A549 (cell line): ENCODE measurements at regions not wholly inside any gene's neighbourhood (a gene's known extent, or its start where the extent isn't known, plus 50 kb on each side); places are given as distances from the start of the nearest gene placed in this dataset.

ENCODE experiments used
- ATAC-seq, 2 experiments: fragments of 200-7000 bp in 1 of 2; fragments of >200 bp in 1 of 2; cut with Nextera tagmentation in 1 of 2; cut with Tn5 transposase in 1 of 2; 3 replicates each; pipeline versions ENCODE4 v1.8.0 to v1.9.1; 2018 to 2020; ENCODE audit warnings: mild to moderate bottlenecking in 1 of 2, moderate library complexity in 1 of 2
- CTCF ChIA-PET: fragments of 300-600 bp; sonication (Branson Sonifier 250); formaldehyde crosslinking; extraction: SDS; loops from one replicate; lab custom pipeline; 2021; ENCODE audit warnings: antibody characterized with exemption, inconsistent platforms; lab: Yijun Ruan, JAX
- POLR2A ChIA-PET: fragments of 350-600 bp; formaldehyde crosslinking; extraction: SDS; loops from one replicate; lab custom pipeline; 2021; ENCODE audit warnings: antibody characterized with exemption, inconsistent platforms; lab: Yijun Ruan, JAX
- DNase-seq, 2 experiments: peaks; one replicate each; pipeline versions ENCODE4 v3.0.0 to v3.0.0-alpha.2; 2011 to 2016; ENCODE audit warnings: low read depth in 1 of 2, low spot score in 1 of 2
- FAIRE-seq: peaks from 2 replicates; lab custom pipeline; 2011; peaks lifted over from hg19 to GRCh38; lab: Jason Lieb, UNC
- H3K27ac ChIP-seq, 2 experiments: fragments of >200 bp; sonication (Bioruptor Twin); formaldehyde crosslinking; 3 replicates each; pipeline ENCODE4 v1.5.1; 2016 to 2017
- H3K4me1 ChIP-seq: fragments of >200 bp; sonication (Bioruptor Twin); formaldehyde crosslinking; 3 replicates; pipeline ENCODE4 v1.6.1; 2016
- H3K4me2 ChIP-seq: fragments of >200 bp; sonication (Bioruptor Twin); formaldehyde crosslinking; 3 replicates; pipeline ENCODE4 v1.6.1; 2016
- H3K4me3 ChIP-seq: fragments of >200 bp; sonication (Bioruptor Twin); formaldehyde crosslinking; 3 replicates; pipeline ENCODE4 v1.5.1; 2016
- H3K9me3 ChIP-seq: fragments of >200 bp; sonication (Bioruptor Twin); formaldehyde crosslinking; 3 replicates; pipeline ENCODE4 v1.6.1; 2016
- CEBPB ChIP-seq, 2 experiments: fragments of >200 bp in 1 of 2; sonication (Bioruptor Twin) in 1 of 2; formaldehyde crosslinking in 1 of 2; IDR thresholded peaks; 2 replicates each; pipeline ENCODE4 v1.6.1; 2012 to 2016
- CHD2 ChIP-seq: fragments of 150-350 bp; IDR thresholded peaks from 2 replicates; pipeline ENCODE4 v1.6.1; 2014; ENCODE audit warnings: low read length; ENCODE audit not compliant: partially characterized antibody
- CHD4 ChIP-seq: fragments of 200-600 bp; sonication (generic); IDR thresholded peaks from 2 replicates; pipeline ENCODE4 v1.6.1; 2016; ENCODE audit warnings: antibody characterized with exemption, mild to moderate bottlenecking, borderline replicate concordance
- EHF ChIP-seq: fragments of 250-450 bp; sonication (Bioruptor Pico); IDR thresholded peaks from 2 replicates; pipeline ENCODE4 v1.5.0; 2020; ENCODE audit warnings: mild to moderate bottlenecking
- ESRRA ChIP-seq: fragments of 150-350 bp; IDR thresholded peaks from 2 replicates; pipeline ENCODE4 v1.6.1; 2014; ENCODE audit warnings: mild to moderate bottlenecking, low read length, borderline replicate concordance
- FOSB ChIP-seq: fragments of 250-450 bp; sonication (Bioruptor Pico); IDR thresholded peaks from 2 replicates; pipeline ENCODE4 v1.5.0; 2020; ENCODE audit warnings: mild to moderate bottlenecking, moderate library complexity
- FOXS1 ChIP-seq: fragments of 250-450 bp; sonication (Bioruptor Pico); IDR thresholded peaks from 2 replicates; pipeline ENCODE4 v1.5.0; 2020; ENCODE audit warnings: mild to moderate bottlenecking, moderate library complexity
- GATA3 ChIP-seq: IDR thresholded peaks from 2 replicates; pipeline ENCODE4 v1.6.1; 2012; ENCODE audit warnings: borderline replicate concordance
- HEYL ChIP-seq: fragments of 250-450 bp; sonication (Bioruptor Pico); IDR thresholded peaks from 2 replicates; pipeline ENCODE4 v1.8.0; 2021; ENCODE audit warnings: mild to moderate bottlenecking, moderate library complexity
- HOXB5 ChIP-seq: fragments of 250-450 bp; sonication (Bioruptor Pico); IDR thresholded peaks from 2 replicates; pipeline ENCODE4 v1.5.0; 2020; ENCODE audit warnings: mild to moderate bottlenecking, moderate library complexity
- JUN ChIP-seq, 2 experiments: fragments of >200 bp; sonication (Bioruptor Twin); formaldehyde crosslinking; IDR thresholded peaks; 2 replicates in 1 of 2; 3 replicates in 1 of 2; pipeline ENCODE4 v1.6.1; 2016 to 2017
- JUNB ChIP-seq: fragments of >200 bp; sonication (Bioruptor Twin); formaldehyde crosslinking; IDR thresholded peaks from 2 replicates; pipeline ENCODE4 v1.6.1; 2016
- NFE2L2 ChIP-seq: fragments of 150-350 bp; conservative IDR thresholded peaks from 2 replicates; pipeline ENCODE4 v1.6.1; 2014; ENCODE audit warnings: low read length
- RCOR1 ChIP-seq: fragments of 150-350 bp; IDR thresholded peaks from 2 replicates; pipeline ENCODE4 v1.6.1; 2014; ENCODE audit warnings: antibody characterized with exemption, low read length, low read depth
- RNF2 ChIP-seq: fragments of 200-600 bp; sonication (generic); IDR thresholded peaks from 2 replicates; pipeline ENCODE4 v1.6.1; 2016; ENCODE audit warnings: low read depth, mild to moderate bottlenecking, antibody characterized with exemption, moderate library complexity, borderline replicate concordance
- SMC3 ChIP-seq: fragments of >200 bp; sonication (Bioruptor Twin); formaldehyde crosslinking; IDR thresholded peaks from 3 replicates; pipeline ENCODE4 v1.6.1; 2018; ENCODE audit warnings: inconsistent platforms
- SREBF2 ChIP-seq: fragments of 450-650 bp; IDR thresholded peaks from 2 replicates; pipeline ENCODE4 v1.6.1; 2014; ENCODE audit warnings: mild to moderate bottlenecking, moderate library complexity
- TFCP2L1 ChIP-seq: fragments of 250-450 bp; sonication (Bioruptor Pico); IDR thresholded peaks from 2 replicates; pipeline ENCODE4 v1.5.0; 2021; ENCODE audit warnings: mild to moderate bottlenecking
- USF2 ChIP-seq: fragments of 450-650 bp; IDR thresholded peaks from 2 replicates; pipeline ENCODE4 v1.6.1; 2014; ENCODE audit warnings: antibody characterized with exemption
- ZNF302 ChIP-seq: fragments of 250-450 bp; sonication (Bioruptor Pico); IDR thresholded peaks from 2 replicates; pipeline ENCODE4 v1.9.0; 2021; ENCODE audit warnings: inconsistent platforms, mild to moderate bottlenecking, moderate library complexity
- WGBS: methylation state at CpG from one replicate; pipeline ENCODE4 v1.1.6; 2017; ENCODE audit errors: missing lambda C conversion rate; 5-methylcytosine and 5-hydroxymethylcytosine counted together
- TF ChIP-seq, protein P1 (sequence below): IDR thresholded peaks from 2 replicates; pipeline ENCODE4 v1.6.1; 2012
- TF ChIP-seq, protein P2 (sequence below): IDR thresholded peaks from 2 replicates; pipeline ENCODE4 v1.6.1; 2012; ENCODE audit warnings: low read depth, borderline replicate concordance
- TF ChIP-seq, protein P3 (sequence below): fragments of 250-450 bp; sonication (Bioruptor Pico); IDR thresholded peaks from 2 replicates; pipeline ENCODE4 v1.5.0; 2021; ENCODE audit warnings: mild to moderate bottlenecking, moderate library complexity, borderline replicate concordance

GRCh38 chr3:34361921-34362320 lies 563.5 kb downstream of the PDCD6IP start (continued):
- TF ChIP-seq JUNB (no peak), EHF (no peak), HEYL (CRISPR knock-in tag) (no peak), FOXS1 (no peak), RNF2 (no peak), CEBPB (IDR thresholded peaks at IDR 0.05) (no peak), HOXB5 (CRISPR knock-in tag) (no peak), ZNF302 (CRISPR knock-in tag) (no peak), SREBF2 (no peak)

- WGBS: 13% methylated on average over 5 of the region's 5 CpGs
- FAIRE-seq (no peak), ATAC-seq (no peak), DNase-seq (no peak)
- ChIA-PET POLR2A (no interaction called here), CTCF (interaction anchor here (0.9 to 1.1 kb wide), 2 partner anchors 86 to 101 kb away, joined by 3 to 4 read pairs; no protein-coding TSS in a partner anchor)
- H3K4me1 ChIP-seq: no peaks in the 10 kb centered on the region
- H3K9me3 ChIP-seq: no peaks in the 10 kb centered on the region
- no peak overlapping the region for H3K4me2 ChIP-seq
- no peak for TF ChIP-seq JUNB
- TF ChIP-seq, protein P1, sequence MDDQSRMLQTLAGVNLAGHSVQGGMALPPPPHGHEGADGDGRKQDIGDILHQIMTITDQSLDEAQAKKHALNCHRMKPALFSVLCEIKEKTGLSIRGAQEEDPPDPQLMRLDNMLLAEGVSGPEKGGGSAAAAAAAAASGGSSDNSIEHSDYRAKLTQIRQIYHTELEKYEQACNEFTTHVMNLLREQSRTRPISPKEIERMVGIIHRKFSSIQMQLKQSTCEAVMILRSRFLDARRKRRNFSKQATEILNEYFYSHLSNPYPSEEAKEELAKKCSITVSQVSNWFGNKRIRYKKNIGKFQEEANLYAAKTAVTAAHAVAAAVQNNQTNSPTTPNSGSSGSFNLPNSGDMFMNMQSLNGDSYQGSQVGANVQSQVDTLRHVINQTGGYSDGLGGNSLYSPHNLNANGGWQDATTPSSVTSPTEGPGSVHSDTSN: no peak
- TF ChIP-seq NFE2L2: no peak
- TF ChIP-seq, protein P2, sequence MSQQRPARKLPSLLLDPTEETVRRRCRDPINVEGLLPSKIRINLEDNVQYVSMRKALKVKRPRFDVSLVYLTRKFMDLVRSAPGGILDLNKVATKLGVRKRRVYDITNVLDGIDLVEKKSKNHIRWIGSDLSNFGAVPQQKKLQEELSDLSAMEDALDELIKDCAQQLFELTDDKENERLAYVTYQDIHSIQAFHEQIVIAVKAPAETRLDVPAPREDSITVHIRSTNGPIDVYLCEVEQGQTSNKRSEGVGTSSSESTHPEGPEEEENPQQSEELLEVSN: no peak
- TF ChIP-seq RNF2: no peak
- TF ChIP-seq CHD2: no peak
- TF ChIP-seq FOSB: no peak
- TF ChIP-seq TFCP2L1: no peak
- no peak for TF ChIP-seq CHD4
- TF ChIP-seq USF2: no peak
- TF ChIP-seq, protein P3, sequence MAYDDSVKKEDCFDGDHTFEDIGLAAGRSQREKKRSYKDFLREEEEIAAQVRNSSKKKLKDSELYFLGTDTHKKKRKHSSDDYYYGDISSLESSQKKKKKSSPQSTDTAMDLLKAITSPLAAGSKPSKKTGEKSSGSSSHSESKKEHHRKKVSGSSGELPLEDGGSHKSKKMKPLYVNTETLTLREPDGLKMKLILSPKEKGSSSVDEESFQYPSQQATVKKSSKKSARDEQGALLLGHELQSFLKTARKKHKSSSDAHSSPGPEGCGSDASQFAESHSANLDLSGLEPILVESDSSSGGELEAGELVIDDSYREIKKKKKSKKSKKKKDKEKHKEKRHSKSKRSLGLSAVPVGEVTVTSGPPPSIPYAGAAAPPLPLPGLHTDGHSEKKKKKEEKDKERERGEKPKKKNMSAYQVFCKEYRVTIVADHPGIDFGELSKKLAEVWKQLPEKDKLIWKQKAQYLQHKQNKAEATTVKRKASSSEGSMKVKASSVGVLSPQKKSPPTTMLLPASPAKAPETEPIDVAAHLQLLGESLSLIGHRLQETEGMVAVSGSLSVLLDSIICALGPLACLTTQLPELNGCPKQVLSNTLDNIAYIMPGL (CRISPR knock-in tag): no peak
- no peak for TF ChIP-seq RCOR1
- TF ChIP-seq CEBPB (IDR thresholded peaks at IDR 0.05): no peak
- no peak overlapping the region for H3K4me3 ChIP-seq
- H3K27ac ChIP-seq: no peak overlapping the region
Measured at GRCh38 chr3:34362910-34363309, 564.5 kb downstream of the PDCD6IP start.

GRCh38 chr3:34363881-34364280 lies 565.5 kb downstream of the PDCD6IP start:
- TF ChIP-seq FOXS1 (no peak), FOSB (no peak), ESRRA (no peak), SMC3 (no peak), GATA3 (no peak), JUN (IDR thresholded peaks at IDR 0.05) (no peak)
- TF ChIP-seq, protein P2: no peak
- TF ChIP-seq, protein P3 (CRISPR knock-in tag): no peak

More at GRCh38 chr3:34363881-34364280, 565.5 kb downstream of the PDCD6IP start:
- CTCF ChIA-PET: no interaction called here
- DNase-seq (no peak), ATAC-seq (no peak), FAIRE-seq (no peak)
- H3K4me1 ChIP-seq: no peaks in the 10 kb centered on the region
- no peak overlapping the region for H3K27ac ChIP-seq
- no peaks in the 10 kb centered on the region for H3K9me3 ChIP-seq
- POLR2A ChIA-PET: no interaction called here
- H3K4me3 ChIP-seq: no peak overlapping the region
- no peak overlapping the region for H3K4me2 ChIP-seq
